ENCODE measurements at regions not wholly inside any gene's neighbourhood (a gene's known extent, or its start where the extent isn't known, plus 50 kb on each side); places are given as distances from the start of the nearest gene placed in this dataset.

- Histone ChIP-seq H3K4me3 (ENCODE audit: low read length) (no peak overlapping the region), H3K4me1 (ENCODE audit: insufficient read depth, low read length) (no peaks in the 10 kb centered on the region), H3K27me3 (ENCODE audit: insufficient read depth, low read length) (peaks cover 5% of the 10 kb centered on the region), H3K9me3 (ENCODE audit: low read depth, low read length) (no peaks in the 10 kb centered on the region)
Observed at GRCh38 chr2:568639-569235, 108.5 kb downstream of the TMEM18 start.

GRCh38 chr2:567865-568638, 109.2 kb downstream of the TMEM18 start:
- Histone ChIP-seq H3K4me1 (ENCODE audit: insufficient read depth, low read length) (no peaks in the 10 kb centered on the region), H3K4me3 (ENCODE audit: low read length) (no peak overlapping the region), H3K27me3 (ENCODE audit: insufficient read depth, low read length) (peaks cover 5% of the 10 kb centered on the region), H3K9me3 (ENCODE audit: low read depth, low read length) (no peaks in the 10 kb centered on the region)

- Histone ChIP-seq H3K27me3 (ENCODE audit: insufficient read depth, low read length) (peaks cover 5% of the 10 kb centered on the region), H3K4me1 (ENCODE audit: insufficient read depth, low read length) (no peaks in the 10 kb centered on the region), H3K9me3 (ENCODE audit: low read depth, low read length) (no peaks in the 10 kb centered on the region), H3K4me3 (ENCODE audit: low read length) (no peak overlapping the region)
Observed at GRCh38 chr2:567496-567864, 109.7 kb downstream of the TMEM18 start.

GRCh38 chr2:566379-567313, 110.6 kb downstream of the TMEM18 start:
- Histone ChIP-seq H3K4me1 (ENCODE audit: insufficient read depth, low read length) (no peaks in the 10 kb centered on the region), H3K9me3 (ENCODE audit: low read depth, low read length) (no peaks in the 10 kb centered on the region), H3K27me3 (ENCODE audit: insufficient read depth, low read length) (peaks cover 3% of the 10 kb centered on the region), H3K4me3 (ENCODE audit: low read length) (no peak overlapping the region)

- no peaks in the 10 kb centered on the region for H3K9me3 ChIP-seq (ENCODE audit: low read depth, low read length)
- H3K4me1 ChIP-seq (ENCODE audit: insufficient read depth, low read length) = no peaks in the 10 kb centered on the region
- no peak overlapping the region for H3K4me3 ChIP-seq (ENCODE audit: low read length)
- H3K27me3 ChIP-seq (ENCODE audit: insufficient read depth, low read length) = peaks cover 4% of the 10 kb centered on the region
Observed at GRCh38 chr2:564471-565181, 112.6 kb downstream of the TMEM18 start.

GRCh38 chr2:563512-563911, 113.7 kb downstream of the TMEM18 start:
- H3K4me1 ChIP-seq (ENCODE audit: insufficient read depth, low read length) = no peaks in the 10 kb centered on the region
- H3K27me3 ChIP-seq (ENCODE audit: insufficient read depth, low read length) = peaks cover 4% of the 10 kb centered on the region
- H3K9me3 ChIP-seq (ENCODE audit: low read depth, low read length) = no peaks in the 10 kb centered on the region
- H3K4me3 ChIP-seq (ENCODE audit: low read length) = no peak overlapping the region

- Histone ChIP-seq H3K27me3 (ENCODE audit: insufficient read depth, low read length) (peaks cover 4% of the 10 kb centered on the region), H3K9me3 (ENCODE audit: low read depth, low read length) (no peaks in the 10 kb centered on the region), H3K4me3 (ENCODE audit: low read length) (no peak overlapping the region), H3K4me1 (ENCODE audit: insufficient read depth, low read length) (no peaks in the 10 kb centered on the region)
Observed at GRCh38 chr2:562391-563364, 114.5 kb downstream of the TMEM18 start.

- Histone ChIP-seq H3K4me1 (ENCODE audit: insufficient read depth, low read length) (no peaks in the 10 kb centered on the region), H3K27me3 (ENCODE audit: insufficient read depth, low read length) (peaks cover 4% of the 10 kb centered on the region), H3K9me3 (ENCODE audit: low read depth, low read length) (no peaks in the 10 kb centered on the region), H3K4me3 (ENCODE audit: low read length) (no peak overlapping the region)
Observed at GRCh38 chr2:558879-559278, 118.3 kb downstream of the TMEM18 start.

- Histone ChIP-seq H3K4me1 (ENCODE audit: insufficient read depth, low read length) (no peaks in the 10 kb centered on the region), H3K9me3 (ENCODE audit: low read depth, low read length) (no peaks in the 10 kb centered on the region), H3K27me3 (ENCODE audit: insufficient read depth, low read length) (peaks cover 4% of the 10 kb centered on the region), H3K4me3 (ENCODE audit: low read length) (no peak overlapping the region)
Observed at GRCh38 chr2:558302-558642, 118.9 kb downstream of the TMEM18 start.

GRCh38 chr2:557635-558301, 119.4 kb downstream of the TMEM18 start:
- H3K9me3 ChIP-seq (ENCODE audit: low read depth, low read length) = no peaks in the 10 kb centered on the region
- H3K4me1 ChIP-seq (ENCODE audit: insufficient read depth, low read length) = no peaks in the 10 kb centered on the region
- H3K27me3 ChIP-seq (ENCODE audit: insufficient read depth, low read length) = peaks cover 4% of the 10 kb centered on the region
- H3K4me3 ChIP-seq (ENCODE audit: low read length) = no peak overlapping the region

- no peaks in the 10 kb centered on the region for H3K9me3 ChIP-seq (ENCODE audit: low read depth, low read length)
- H3K27me3 ChIP-seq (ENCODE audit: insufficient read depth, low read length) = peaks cover 4% of the 10 kb centered on the region
- no peak overlapping the region for H3K4me3 ChIP-seq (ENCODE audit: low read length)
- H3K4me1 ChIP-seq (ENCODE audit: insufficient read depth, low read length) = no peaks in the 10 kb centered on the region
Observed at GRCh38 chr2:556485-556884, 120.7 kb downstream of the TMEM18 start.

- Histone ChIP-seq H3K27me3 (ENCODE audit: insufficient read depth, low read length) (peaks cover 3% of the 10 kb centered on the region), H3K9me3 (ENCODE audit: low read depth, low read length) (no peaks in the 10 kb centered on the region), H3K4me1 (ENCODE audit: insufficient read depth, low read length) (no peaks in the 10 kb centered on the region), H3K4me3 (ENCODE audit: low read length) (no peak overlapping the region)
Observed at GRCh38 chr2:555164-555922, 121.9 kb downstream of the TMEM18 start.

- H3K4me3 ChIP-seq (ENCODE audit: low read length) = no peak overlapping the region
- no peaks in the 10 kb centered on the region for H3K4me1 ChIP-seq (ENCODE audit: insufficient read depth, low read length)
- H3K27me3 ChIP-seq (ENCODE audit: insufficient read depth, low read length) = no peaks in the 10 kb centered on the region
- no peaks in the 10 kb centered on the region for H3K9me3 ChIP-seq (ENCODE audit: low read depth, low read length)
Observed at GRCh38 chr2:554444-554843, 122.8 kb downstream of the TMEM18 start.

Data from mononuclear cell (primary cell).